Breast epithelium (tissue), 4 donors: ENCODE measurements at regions not wholly inside any gene's neighbourhood (a gene's known extent, or its start where the extent isn't known, plus 50 kb on each side); places are given as distances from the start of the nearest gene placed in this dataset.

ENCODE experiments used
- DNase-seq, 2 donors: peaks; one replicate each; pipeline ENCODE4 v3.0.0-alpha.2; 2019; ENCODE audit warnings: low spot score in 2 of 2
- H3K27ac ChIP-seq, 2 donors: fragments of 200-600 bp; sonication (generic) in 1 of 2; one replicate each; pipeline ENCODE4 v1.5.1; 2016 to 2019; ENCODE audit warnings: mild to moderate bottlenecking in 1 of 2
- H3K27me3 ChIP-seq, 2 donors: fragments of 200-600 bp; sonication (generic) in 1 of 2; one replicate each; pipeline versions ENCODE4 v1.5.1 to v1.6.0; 2017 to 2019; ENCODE audit warnings: control low read depth in 1 of 2, mild to moderate bottlenecking in 1 of 2
- H3K36me3 ChIP-seq: fragments of 200-600 bp; one replicate; pipeline ENCODE4 v1.5.1; 2019
- H3K4me1 ChIP-seq, 2 donors: fragments of 200-600 bp; sonication (generic); one replicate each; pipeline ENCODE4 v1.5.1; 2016 to 2019; ENCODE audit warnings: control low read depth in 1 of 2
- H3K4me3 ChIP-seq, 3 donors: fragments of 200-600 bp; sonication (generic); 1 replicate in 2 of 3; 2 replicates in 1 of 3; pipeline ENCODE4 v1.5.1; 2016 to 2019; ENCODE audit warnings: mild to moderate bottlenecking in 3 of 3, moderate library complexity in 2 of 3
- H3K9me3 ChIP-seq, 2 donors: fragments of 200-600 bp; sonication (generic) in 1 of 2; one replicate each; pipeline ENCODE4 v1.5.1; 2016 to 2019; ENCODE audit warnings: control low read depth in 1 of 2
- CTCF ChIP-seq, 3 donors: fragments of 450-650 bp; IDR thresholded peaks; one replicate each; pipeline ENCODE4 v1.5.1; 2016 to 2017; ENCODE audit warnings: antibody characterized with exemption in 3 of 3, mild to moderate bottlenecking in 3 of 3, moderate library complexity in 3 of 3
- POLR2A ChIP-seq: fragments of 450-650 bp; IDR thresholded peaks from one replicate; pipeline ENCODE4 v1.6.1; 2016; ENCODE audit warnings: antibody characterized with exemption, mild to moderate bottlenecking, moderate library complexity
- POLR2AphosphoS5 ChIP-seq, 3 donors: sonication (generic); formaldehyde crosslinking; IDR thresholded peaks; one replicate each; pipeline ENCODE4 v1.6.1; 2017; ENCODE audit warnings: antibody characterized with exemption in 3 of 3
- intact Hi-C: fragments of 100-400 bp; cut with DNase I; formaldehyde crosslinking; loops from one replicate; pipeline ENCODE4 v1.15.1; 2023; ENCODE audit warnings: low total_unique reads

GRCh38 chr9:16203729-16204573 lies 651.1 kb downstream of the CCDC171 start:
- H3K27ac ChIP-seq, result no peak overlapping the region
- DNase-seq, result no peak
- intact Hi-C loops, result no loop called here
- no peaks in the 10 kb centered on the region for H3K4me1 ChIP-seq
- no peaks in the 10 kb centered on the region for H3K36me3 ChIP-seq
- H3K9me3 ChIP-seq, result peaks cover 0 to 5% of the 10 kb centered on the region in 2 donors
- TF ChIP-seq POLR2A (no peak), POLR2AphosphoS5 (IDR thresholded peaks at IDR 0.05) (no peak), CTCF (IDR thresholded peaks at IDR 0.05) (no peak)
- H3K27me3 ChIP-seq, result no peaks in the 10 kb centered on the region
- H3K4me3 ChIP-seq, result no peak overlapping the region

- H3K4me3 ChIP-seq, result no peak overlapping the region
- no peaks in the 10 kb centered on the region for H3K27me3 ChIP-seq
- intact Hi-C loops, result no loop called here
- H3K9me3 ChIP-seq, result peaks cover 0 to 5% of the 10 kb centered on the region in 2 donors
- DNase-seq, result no peak
- H3K36me3 ChIP-seq, result no peaks in the 10 kb centered on the region
- TF ChIP-seq POLR2A (no peak), POLR2AphosphoS5 (IDR thresholded peaks at IDR 0.05) (no peak), CTCF (IDR thresholded peaks at IDR 0.05) (no peak)
- no peaks in the 10 kb centered on the region for H3K4me1 ChIP-seq
- no peak overlapping the region for H3K27ac ChIP-seq
Observed at GRCh38 chr9:16205455-16205854, 652.6 kb downstream of the CCDC171 start.

DNA sequence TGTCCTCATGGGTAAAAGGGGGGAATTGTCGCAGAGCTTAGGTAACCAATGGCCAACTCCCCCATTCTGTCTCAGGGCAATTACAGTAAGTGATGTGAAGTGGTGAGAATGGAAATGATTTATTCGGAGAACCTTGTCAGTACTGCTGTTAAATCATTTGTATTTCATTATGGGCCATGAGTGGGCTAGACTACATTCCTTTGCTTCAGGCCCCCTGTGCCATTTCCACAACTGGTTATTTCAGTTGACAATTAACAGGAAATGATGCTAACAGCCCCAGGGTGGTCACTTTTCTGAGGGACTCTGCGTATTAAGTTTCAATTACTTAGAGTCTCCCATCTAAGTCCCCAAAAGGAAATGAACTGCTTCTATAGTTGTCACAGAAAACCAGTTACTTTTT lies 653.7 kb downstream of the CCDC171 start:
- intact Hi-C loops, result no loop called here

GRCh38 chr9:16207161-16207560 lies 654.3 kb downstream of the CCDC171 start:
- no peaks in the 10 kb centered on the region for H3K36me3 ChIP-seq
- DNase-seq, result no peak
- intact Hi-C loops, result no loop called here
- no peak overlapping the region for H3K27ac ChIP-seq
- H3K9me3 ChIP-seq, result peaks cover 0 to 5% of the 10 kb centered on the region in 2 donors
- no peaks in the 10 kb centered on the region for H3K4me1 ChIP-seq
- H3K27me3 ChIP-seq, result no peaks in the 10 kb centered on the region
- no peak for TF ChIP-seq POLR2AphosphoS5 (IDR thresholded peaks at IDR 0.05)
- TF ChIP-seq POLR2A, result no peak
- TF ChIP-seq CTCF (IDR thresholded peaks at IDR 0.05), result no peak
- H3K4me3 ChIP-seq, result no peak overlapping the region

More for the DNA sequence above, 653.7 kb downstream of the CCDC171 start:
- Histone ChIP-seq H3K27me3 (no peaks in the 10 kb centered on the region), H3K4me3 (no peak overlapping the region), H3K9me3 (peaks cover 0 to 5% of the 10 kb centered on the region in 2 donors), H3K36me3 (no peaks in the 10 kb centered on the region), H3K27ac (no peak overlapping the region), H3K4me1 (no peaks in the 10 kb centered on the region)
- DNase-seq, result no peak
- TF ChIP-seq POLR2AphosphoS5 (IDR thresholded peaks at IDR 0.05) (no peak), CTCF (IDR thresholded peaks at IDR 0.05) (no peak), POLR2A (no peak)

GRCh38 chr9:16210440-16210839 lies 657.6 kb downstream of the CCDC171 start:
- TF ChIP-seq CTCF (IDR thresholded peaks at IDR 0.05) (no peak), POLR2A (no peak), POLR2AphosphoS5 (IDR thresholded peaks at IDR 0.05) (no peak)
- intact Hi-C loops, result no loop called here
- no peaks in the 10 kb centered on the region for H3K36me3 ChIP-seq
- H3K27me3 ChIP-seq, result no peaks in the 10 kb centered on the region
- no peak overlapping the region for H3K27ac ChIP-seq
- H3K4me1 ChIP-seq, result no peaks in the 10 kb centered on the region
- H3K4me3 ChIP-seq, result no peak overlapping the region
- peaks cover 0 to 5% of the 10 kb centered on the region in 2 donors for H3K9me3 ChIP-seq
- DNase-seq, result no peak
